ENCODE measurements at regions not wholly inside any gene's neighbourhood (a gene's known extent, or its start where the extent isn't known, plus 50 kb on each side); places are given as distances from the start of the nearest gene placed in this dataset.
A peak's percentile ranks its signal among the peaks of the same experiment; 100 is the strongest.

DNA sequence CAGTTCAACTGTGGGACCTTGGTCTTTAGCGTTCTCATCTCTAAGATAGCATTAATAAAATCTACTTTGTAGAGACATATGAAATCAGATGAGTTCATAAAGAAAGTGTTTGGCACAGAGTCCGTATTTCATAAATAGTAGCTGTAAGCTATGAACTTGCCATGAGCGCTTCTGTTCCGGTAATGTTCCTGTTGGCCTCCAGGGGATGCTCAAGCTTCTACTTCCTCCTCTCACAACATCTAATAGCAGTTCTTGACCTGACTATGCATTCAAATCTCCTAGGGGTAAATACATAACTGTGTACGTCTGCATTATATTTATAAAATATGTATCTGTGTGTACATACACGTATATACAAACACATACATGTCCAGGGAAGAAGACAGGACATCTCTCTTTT lies 288.2 kb upstream of the TMPO start:
- DNase-seq: no peak

DNA sequence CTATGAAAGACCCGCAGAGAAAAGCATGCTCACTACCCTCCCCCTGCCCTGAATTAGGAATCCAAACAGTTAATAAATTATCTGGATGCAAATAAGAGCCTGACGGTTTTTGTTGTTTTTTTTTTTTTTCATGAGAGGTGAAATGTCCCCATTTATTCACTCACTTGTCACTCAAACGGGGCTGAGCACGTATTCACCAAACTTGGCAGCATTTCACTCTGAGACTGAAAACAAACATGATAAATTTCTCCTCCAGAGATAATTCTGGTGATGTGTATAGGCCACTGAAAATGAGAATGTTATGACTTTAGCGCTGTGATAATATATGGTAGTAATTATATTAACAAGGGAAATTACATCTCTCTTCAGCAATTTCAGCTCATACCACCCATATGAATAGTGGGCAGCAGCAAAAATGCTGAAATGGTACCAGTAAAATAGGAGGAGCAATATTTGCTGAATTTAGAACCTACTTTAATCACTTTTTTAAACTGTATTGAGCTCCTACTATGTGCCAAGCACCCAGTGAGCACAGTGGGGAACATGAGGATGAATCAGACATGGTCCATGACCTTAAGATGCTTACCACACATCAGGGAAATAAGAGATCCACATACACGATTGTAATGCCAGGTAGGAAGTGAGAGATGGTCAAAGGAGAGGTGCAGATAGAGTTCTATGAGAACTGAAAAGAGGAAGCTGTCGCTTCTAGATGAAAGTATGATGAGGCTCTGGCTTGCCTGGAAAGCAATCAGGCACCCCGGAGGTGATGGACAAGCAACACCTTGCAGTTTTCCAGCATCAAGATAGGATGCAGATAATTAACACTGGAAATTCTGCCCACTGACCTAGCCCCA lies 286.5 kb upstream of the TMPO start:
- no peak for DNase-seq

DNA sequence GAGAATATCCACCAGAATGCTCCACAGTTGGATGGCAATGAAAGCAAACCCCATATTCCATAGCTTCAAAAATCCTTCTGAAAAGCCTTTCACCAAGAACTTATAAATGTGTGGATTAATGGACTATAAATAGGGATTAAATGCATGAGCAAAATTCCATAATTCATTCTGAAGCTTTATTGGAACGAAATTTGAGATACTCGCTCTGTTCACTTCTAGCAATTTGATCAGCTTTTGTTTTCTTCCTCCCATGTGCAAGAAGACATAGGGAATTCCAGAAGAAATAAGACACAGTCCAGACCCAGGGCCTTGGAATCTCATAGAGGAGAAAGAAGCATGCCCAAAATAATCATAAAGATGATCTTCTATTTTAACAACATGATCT lies 285.9 kb upstream of the TMPO start:
- DNase-seq: no peak

DNA sequence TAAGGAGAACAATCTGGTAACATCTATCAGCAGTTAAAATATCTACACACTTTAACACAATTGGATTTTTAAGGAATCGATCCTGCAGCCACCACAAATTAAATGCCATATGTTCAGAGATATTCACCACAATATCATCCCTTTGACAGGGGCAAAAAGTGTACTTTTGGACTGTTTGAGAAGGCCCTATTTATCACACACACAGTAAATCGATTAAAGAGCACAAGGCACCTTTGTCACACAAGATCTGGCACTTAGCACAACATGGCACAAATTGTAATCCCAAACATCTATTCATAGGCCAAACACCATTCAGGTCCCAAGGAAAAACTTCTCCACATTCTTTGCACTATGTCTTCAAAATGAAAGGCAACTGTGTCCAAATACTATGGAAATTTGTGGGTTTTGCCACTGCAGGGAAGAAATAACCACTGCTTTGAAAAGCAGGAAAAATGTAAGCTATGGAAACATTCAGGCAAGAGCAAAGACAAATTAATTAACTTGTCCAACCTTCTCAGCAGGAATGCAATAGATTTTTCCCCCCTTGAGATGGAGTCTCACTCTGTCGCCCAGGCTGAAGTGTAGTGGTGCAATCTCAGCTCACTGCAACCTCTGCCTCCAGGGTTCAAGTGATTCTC lies 282.5 kb upstream of the TMPO start:
- DNase-seq: no peak

DNA sequence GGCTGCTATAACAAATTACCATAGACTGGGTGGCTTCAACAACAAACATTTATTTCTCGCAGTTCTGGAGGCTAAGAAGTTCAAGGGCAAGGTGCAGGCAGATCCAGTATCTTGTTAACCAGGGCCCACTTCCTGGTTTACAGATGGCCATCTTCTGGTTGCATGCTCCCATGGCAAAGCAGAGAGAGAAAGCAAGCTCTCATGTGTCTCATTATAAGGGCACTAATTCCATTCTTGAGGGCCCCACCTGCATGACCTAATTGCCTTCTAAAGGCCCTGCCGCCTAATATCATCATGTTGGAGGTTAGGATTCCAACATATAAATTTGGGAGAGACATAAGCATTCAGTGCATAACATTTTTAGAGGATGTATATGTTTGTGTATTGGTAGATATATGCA lies 280.1 kb upstream of the TMPO start:
- DNase-seq: no peak

DNA sequence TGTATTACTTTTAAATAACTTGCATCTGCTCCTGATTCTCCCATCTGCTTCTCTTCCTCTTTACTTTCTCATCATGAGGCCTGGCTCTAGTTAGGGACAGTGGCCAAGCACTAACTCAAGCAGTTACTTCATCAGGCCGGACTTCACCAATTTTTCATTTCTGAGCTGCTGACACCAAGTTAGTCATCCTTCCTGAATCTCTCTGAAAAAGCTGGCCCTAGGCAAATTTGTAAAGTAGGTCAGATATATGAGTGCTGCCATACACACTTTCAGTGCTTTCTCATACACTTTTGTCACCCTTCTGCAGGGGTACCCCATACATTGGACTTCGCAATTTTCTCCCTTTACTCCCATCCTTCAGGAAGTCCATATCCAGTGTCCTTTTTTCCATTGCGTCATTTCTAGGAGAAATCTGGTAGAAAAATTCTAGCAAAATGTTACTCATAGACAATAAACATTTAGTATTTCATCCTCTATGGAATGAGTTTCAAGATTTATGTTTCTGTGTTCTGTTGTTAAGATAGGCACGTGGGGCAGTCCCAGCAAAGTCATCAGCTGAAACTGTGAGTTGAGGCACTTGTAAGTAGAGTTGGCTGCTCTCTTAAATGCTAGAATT lies 276.8 kb upstream of the TMPO start:
- DNase-seq: no peak

DNA sequence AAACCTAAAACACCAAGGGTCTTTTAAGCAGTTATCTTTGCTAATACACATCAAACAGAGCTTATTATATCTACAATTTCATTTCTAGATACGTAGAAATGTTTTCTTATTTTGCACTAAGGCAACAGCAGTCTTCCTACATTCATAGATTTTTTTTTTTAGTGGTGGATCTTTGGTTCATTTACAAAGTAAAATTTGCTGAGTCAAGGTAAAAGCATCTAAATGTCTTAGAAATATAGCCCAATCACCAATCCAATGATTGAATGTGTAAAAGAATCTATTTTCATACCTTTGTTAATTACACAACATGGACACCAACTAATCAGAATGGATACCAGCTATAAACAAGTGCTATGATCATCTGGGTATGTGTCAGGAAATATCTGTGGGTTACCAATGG lies 272.2 kb upstream of the TMPO start:
- DNase-seq: no peak

DNA sequence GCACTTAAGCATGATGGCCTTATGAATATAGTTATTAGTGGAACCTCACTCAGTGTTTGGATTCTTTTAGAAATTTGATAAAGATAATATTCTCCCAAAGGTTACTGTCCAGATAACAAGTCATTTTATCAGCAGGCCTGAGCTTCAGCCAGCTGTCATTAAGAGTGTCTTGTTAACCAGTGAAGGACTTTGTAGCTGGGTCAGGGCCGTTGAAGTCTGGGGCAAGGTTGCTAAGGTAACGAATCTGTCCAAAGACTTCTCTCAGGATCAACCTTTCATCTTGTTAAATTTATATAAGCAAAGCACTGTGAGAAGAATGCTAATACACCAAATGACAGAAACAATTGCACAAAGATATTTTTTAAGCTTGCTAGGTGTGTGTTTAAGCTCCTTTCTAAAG lies 271.3 kb upstream of the TMPO start:
- no peak for DNase-seq

DNA sequence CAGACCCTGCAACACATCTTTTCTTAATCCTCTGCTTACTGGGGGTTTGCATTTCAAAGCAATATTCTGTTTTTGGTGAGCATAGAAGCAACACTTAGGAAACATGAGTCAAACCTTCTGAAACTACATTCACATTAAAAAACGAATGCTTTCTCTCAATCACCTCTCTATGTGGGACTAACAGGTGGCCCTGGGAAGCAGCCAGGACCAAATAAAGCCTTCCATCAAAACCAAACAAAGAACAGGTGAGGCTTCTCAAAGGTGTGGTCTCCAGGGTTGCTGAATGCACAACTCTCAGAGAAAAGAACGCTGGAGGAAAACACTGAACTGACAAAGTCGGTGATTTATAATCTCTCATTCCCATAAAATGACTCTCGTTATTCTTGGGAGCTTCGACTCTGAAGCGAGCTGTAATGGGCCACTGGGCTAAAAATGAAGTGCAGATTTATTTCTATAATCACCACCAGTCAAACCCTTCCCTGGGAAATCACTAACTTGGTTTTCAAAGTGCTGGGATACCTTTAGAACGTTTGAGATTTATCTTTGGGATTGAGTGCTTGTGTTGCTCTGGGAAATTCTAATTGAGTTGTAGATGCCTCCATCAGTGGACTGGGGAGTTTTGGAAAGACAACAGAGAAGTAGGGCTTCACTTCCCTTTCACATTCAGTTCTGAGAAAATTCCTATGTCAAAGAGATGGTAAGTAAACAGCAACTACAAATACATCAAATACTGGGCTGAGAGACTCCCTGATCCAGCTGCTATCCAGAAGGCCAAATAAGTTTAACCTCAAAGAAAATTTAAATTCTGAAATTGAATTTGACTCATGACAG lies 262.0 kb upstream of the TMPO start:
- DNase-seq: no peak

DNA sequence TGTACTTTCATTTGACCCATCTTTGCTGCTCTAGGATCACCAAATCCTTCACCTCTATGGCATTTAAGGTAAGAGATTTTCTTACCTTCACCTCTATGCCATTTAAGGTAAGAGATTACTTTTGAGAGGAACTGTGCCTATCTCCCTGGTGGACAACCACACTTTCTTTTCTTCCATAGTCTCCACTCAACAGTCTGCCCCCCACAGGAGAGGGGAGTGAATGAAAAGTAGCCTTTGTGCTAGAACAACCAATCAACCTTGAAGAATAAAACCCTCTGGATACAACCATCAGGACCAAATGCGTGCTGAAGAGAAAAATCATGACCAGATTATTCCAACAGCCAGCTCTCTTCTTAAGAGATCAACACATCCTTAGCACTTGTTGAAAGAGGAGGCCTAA lies 258.6 kb upstream of the TMPO start:
- DNase-seq: no peak

DNA sequence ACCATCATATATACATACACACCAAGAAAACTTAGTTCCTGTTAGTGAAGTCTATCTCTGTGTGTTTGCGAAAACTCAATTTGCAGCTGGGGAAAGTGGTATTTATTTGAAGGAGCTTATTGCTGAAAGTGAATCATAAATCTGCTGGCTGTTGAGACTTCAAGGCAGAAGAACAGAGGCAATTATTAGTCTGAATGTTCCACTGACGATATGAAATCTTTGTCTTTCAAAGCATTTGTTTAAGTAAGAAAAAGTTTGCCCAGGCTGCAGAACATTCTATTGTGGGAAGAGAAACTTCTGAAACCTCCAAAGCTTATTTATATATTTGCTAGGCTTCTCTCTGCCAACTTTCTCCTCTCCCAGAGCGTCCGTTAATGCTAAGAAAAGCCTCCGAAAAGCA lies 255.7 kb upstream of the TMPO start:
- no peak for DNase-seq

DNA sequence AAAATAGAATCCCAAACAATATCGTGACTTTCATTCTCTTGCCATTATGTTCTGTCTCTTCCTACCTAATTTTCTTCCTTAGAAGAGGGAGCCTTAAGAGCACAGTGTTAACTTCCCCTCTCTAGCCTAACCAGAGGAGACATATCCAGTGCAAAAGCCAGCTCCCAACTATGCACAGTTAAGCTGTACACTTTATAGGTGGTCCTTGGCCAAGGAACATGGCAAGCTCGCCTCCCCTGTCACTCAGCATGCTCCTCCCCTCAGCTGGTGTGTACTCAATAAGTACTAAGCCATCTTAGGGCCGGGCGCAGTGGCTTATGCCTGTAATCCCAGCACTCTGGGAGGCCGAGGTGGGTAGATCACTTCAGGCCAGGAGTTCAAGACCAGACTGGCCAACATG lies 255.1 kb upstream of the TMPO start:
- no peak for DNase-seq

DNA sequence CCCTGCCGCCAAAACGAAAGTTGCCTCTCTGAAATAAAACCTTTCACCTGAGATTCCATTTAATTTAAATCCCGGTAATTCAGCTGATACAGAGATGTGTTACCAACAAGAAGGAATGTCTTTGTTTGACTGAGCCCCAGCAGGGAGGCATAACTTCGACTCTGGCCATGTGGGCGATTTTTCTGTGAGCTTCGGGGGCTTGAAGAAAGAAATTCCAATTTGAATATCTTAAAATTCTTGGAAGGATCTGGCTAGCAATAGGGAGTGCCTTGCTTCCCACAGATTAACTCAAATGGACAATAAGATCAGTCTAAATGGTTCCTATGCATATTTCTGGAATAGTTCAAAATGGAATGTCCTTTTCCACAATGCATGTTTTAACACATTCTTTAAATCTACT lies 252.5 kb upstream of the TMPO start:
- no peak for DNase-seq

DNA sequence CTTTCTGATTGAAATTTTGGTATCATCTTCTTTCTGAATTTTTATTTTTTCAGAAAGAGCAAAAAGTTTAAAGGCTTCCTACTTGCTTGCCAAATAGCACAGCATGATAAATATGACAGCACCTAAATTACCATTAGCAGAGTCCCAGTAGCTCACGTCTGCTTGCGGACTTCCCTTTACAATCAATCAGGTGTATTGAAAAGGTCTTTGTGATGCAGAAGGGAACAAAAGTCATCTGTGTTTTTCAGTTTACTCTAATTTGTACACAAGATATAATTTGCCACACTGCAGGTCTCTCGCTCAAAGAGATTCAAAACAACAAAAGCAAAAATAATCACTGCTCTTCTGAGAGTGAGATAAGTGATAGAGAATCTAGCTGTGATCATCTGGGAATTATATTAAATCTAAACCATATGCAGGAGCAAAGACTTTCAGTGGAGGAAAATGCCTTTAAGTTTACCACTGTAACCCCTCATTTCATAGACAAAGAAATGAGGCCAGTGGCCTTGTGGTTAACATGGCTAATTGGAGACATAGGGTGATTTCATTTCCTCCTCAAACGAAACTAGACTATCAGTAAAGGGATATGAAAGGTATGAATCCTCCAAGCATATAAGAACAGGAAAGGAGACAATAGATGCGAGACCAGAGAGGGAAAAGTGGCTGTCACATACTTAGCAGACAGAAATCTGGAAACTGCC lies 240.8 kb upstream of the TMPO start:
- DNase-seq: no peak

DNA sequence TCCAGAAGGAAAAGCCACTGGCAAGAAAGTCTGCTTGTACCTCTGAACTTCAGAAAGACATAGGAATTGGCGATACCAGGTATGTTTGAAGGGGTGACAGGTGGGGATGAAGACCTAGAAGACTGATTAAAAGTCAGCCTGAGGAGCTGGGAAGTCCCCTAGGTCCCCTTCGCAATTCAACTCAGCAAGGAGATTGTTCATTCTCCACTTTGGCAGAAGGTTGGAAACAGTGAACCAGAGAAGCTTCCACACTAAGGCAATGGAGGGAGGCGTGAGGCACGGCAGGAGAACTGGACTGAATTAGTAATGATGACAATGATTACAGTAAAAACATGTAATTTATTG lies 240.3 kb upstream of the TMPO start:
- DNase-seq: no peak

DNA sequence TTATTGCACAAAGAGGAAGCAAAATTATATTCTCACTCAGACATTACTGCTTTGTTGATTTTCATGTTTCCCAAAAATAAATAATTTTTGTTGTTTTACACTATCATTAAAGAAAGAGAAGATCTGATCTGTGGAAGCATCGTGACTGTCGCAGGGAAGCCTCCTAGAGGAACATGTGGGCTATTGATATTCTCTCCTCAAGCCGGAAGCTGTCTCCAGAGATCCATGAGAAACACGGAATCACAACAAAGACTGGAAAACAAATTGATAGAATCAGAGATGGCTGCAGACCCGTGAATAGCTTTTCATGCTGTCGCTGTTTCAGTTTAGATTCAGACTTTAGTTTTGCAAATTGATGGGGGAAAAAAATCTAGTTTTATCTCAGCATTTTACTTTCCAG lies 235.2 kb upstream of the TMPO start:
- no peak for DNase-seq

DNA sequence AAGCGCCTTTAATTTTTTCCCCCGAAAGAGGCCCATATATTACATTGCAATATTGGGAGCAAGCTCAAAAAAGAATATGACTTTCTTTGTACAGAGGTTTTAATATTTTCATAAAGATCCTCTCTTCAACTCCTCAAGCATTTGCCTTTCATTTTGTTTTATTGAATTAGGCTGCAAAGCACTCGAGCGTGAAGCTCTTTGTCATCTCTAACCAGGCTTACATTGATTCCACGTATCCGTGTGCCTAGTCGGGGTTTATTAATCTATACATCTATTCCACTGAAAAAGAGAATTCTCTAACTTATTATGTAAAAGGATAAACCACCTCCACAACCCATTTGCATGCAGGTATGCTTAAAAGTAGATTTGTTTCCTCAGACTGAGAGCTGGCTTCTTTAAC lies 234.8 kb upstream of the TMPO start:
- DNase-seq: no peak

DNA sequence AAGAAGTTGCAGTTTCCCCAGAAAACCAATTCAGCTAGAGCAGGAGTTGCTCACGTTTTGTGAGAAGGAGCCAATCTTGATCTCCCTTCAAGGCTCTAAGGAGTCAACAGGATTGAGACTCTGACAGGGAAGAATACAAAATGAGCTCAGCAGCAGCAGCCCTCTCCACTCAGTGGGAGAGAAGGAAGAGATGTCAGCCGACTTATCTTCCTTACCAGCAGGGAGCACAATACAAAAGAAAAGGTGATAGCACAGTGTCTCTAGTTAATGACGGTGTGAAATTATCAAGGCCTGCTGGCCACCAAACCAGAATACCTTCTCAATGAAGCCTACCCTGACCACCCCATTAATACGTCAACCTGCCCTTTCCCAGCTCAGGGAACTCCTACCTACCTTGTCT lies 223.6 kb upstream of the TMPO start:
- no peak for DNase-seq

DNA sequence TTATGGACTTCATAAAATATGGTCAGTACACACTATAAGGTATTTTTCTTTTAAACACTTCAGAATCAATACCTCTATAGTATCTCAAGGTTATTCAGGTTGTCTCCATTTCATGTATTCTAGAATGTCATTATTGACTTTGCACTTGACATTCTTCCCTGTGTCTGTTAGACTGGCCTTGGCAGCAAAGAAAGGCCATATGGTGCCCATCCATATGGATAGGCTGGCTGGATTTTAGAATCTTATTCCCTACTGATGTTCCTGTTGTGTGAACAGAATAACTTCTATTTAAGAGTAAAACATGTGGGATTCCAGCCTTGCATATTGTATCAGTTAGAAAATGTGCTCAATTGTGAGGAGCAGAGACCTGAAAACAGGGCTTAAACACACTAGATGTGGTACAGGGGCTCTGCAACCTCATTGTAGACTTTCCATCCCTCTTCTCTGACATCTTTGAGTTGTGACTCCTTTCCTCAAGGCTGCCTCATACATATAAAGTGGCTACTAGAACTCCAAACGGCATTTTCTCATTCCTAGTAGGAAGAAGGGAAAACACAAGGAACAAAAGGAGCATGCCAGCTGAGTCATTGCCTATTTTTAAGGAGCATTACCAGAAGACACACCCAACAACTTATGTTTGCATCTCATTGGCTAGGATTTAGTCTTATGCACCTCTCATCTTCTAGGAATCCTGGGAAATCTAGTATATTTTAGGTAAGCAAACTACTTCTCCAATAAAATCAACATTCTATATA lies 221.2 kb upstream of the TMPO start:
- peak; percentile 6 for DNase-seq

DNA sequence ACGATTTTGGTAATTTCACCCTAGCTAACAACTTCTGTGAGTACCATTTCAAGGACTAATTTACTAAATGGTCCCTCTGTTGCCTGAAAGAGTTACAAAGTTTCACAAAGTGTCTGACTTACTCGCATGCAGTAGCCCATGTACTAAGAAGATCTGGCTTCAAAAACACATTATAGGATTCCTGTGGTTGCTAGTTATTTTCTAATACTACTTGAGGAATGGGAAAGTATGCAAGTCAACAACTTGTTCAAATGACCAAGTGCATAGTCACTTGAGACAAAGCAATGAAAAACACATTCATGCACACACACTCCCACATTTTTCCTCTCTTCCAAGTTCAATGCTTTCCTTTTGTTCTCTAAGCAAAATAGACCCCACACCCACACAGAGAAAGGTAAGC lies 219.7 kb upstream of the TMPO start:
- DNase-seq: no peak

DNA sequence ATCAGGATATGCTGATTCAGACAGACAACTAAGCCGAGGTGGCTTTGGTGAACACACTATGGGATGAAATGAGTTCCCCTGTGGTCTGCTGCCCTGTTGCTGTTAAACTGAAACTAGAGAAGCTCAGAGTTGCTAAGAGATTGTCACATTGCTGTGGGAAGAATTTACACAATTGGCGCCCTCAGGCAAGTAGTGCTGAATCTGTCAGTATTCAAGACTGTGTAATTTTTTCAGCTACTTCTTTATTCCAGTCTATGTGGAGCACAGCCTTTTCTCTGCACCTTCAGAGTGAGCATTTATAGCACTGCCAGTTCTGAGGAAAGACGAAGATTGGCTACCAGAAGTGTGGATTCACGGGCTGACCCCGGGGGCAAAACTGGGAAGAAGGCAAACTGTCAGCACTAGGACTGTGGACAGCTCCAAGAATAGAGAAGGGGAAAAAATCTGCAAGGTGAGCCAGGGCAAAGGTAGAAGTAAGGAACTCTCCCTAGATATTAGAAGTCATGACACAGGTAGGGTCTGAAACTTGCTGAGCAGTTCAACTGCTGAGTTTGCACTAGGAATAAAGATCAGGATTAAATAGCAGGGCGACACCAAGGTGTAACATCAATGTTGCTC lies 218.8 kb upstream of the TMPO start:
- no peak for DNase-seq

DNA sequence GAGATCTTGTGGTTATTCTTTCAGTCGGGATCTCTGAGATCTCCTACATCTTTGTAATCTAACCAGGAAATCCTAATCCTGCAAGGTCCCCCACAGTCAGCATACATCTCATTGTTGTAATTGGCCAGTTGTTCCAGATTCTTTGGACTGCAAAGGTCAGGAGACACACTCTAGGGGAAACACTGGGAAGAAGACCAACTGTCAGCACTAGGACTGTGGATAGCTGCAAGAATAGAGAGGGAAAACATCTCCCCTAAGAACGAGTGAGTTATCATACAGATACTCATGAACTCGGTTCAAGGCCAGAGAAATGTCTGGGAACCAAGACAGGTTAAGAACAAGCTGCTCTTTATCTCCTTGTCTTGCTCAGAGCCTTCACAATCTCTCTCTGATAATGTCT lies 217.9 kb upstream of the TMPO start:
- DNase-seq: no peak
